GM12878 (cell line): ENCODE measurements at regions not wholly inside any gene's neighbourhood (a gene's known extent, or its start where the extent isn't known, plus 50 kb on each side); places are given as distances from the start of the nearest gene placed in this dataset.

ENCODE experiments used
- ATAC-seq: fragments of 200-7000 bp; cut with Tn5 transposase; 3 replicates; pipeline ENCODE4 v1.9.1; 2020; ENCODE audit warnings: mild to moderate bottlenecking, moderate library complexity
- BruUV-seq: library from RNA; stranded (reverse); fragments of 400-500 nt; replicated peaks from 2 replicates; lab custom pipeline; 2021; lab: Mats Ljungman, UMichigan
- CTCF ChIA-PET: fragments of 300-600 bp; sonication (Branson Sonifier 250); formaldehyde crosslinking; extraction: SDS; loops from one replicate; lab custom pipeline; 2021; ENCODE audit warnings: inconsistent platforms; lab: Yijun Ruan, JAX
- POLR2A ChIA-PET: fragments of 350-600 bp; formaldehyde crosslinking; extraction: SDS; loops from one replicate; lab custom pipeline; 2021; ENCODE audit warnings: inconsistent platforms; lab: Charles Lee
- RAD21 ChIA-PET: fragments of 300-600 bp; sonication (Branson Sonifier 250); formaldehyde crosslinking; loops from one replicate; lab custom pipeline; 2023; ENCODE audit warnings: antibody characterized with exemption; ENCODE audit not compliant: unreplicated experiment; lab: Charles Lee
- SMC1A ChIA-PET: fragments of 300-600 bp; sonication (Branson Sonifier 250); formaldehyde crosslinking; loops from one replicate; lab custom pipeline; 2023; ENCODE audit not compliant: unreplicated experiment, uncharacterized antibody; lab: Charles Lee
- DNase-seq: peaks from one replicate; pipeline ENCODE4 v3.0.0-alpha.2; 2011; ENCODE audit warnings: low read depth, low spot score
- FAIRE-seq: peaks from 3 replicates; lab custom pipeline; 2011; peaks lifted over from hg19 to GRCh38; lab: Jason Lieb, UNC
- H2AFZ ChIP-seq: 2 replicates; pipeline ENCODE4 v1.6.0; 2011; ENCODE audit warnings: low read depth, low read length, control low read depth; ENCODE audit not compliant: control insufficient read depth
- H3K27ac ChIP-seq: 2 replicates; pipeline ENCODE4 v1.5.1; 2011; ENCODE audit warnings: control low read depth; ENCODE audit not compliant: control insufficient read depth, insufficient read depth
- H3K27me3 ChIP-seq, 2 experiments: replicated peaks in 1 of 2; 2 replicates each; pipeline versions ENCODE4 v1.6.0 to v1.6.1; 2011; ENCODE audit warnings: low read length in 1 of 2; ENCODE audit not compliant: control insufficient read depth in 2 of 2, insufficient read depth in 2 of 2
- H3K36me3 ChIP-seq, 2 experiments: 2 replicates each; pipeline ENCODE4 v1.5.1; 2011; ENCODE audit warnings: low read length in 1 of 2; ENCODE audit not compliant: control insufficient read depth in 2 of 2, insufficient read depth in 2 of 2
- H3K4me1 ChIP-seq: 2 replicates; pipeline ENCODE4 v1.6.1; 2011; ENCODE audit warnings: mild to moderate bottlenecking, low read length, moderate library complexity, mixed read lengths; ENCODE audit not compliant: control insufficient read depth, insufficient read depth
- H3K4me2 ChIP-seq: 2 replicates; pipeline ENCODE4 v1.6.0; 2011; ENCODE audit warnings: control low read depth; ENCODE audit not compliant: control insufficient read depth, insufficient read depth
- H3K4me3 ChIP-seq: fragments of 200-600 bp; sonication (generic); 2 replicates; pipeline ENCODE4 v1.5.1; 2016
- H3K79me2 ChIP-seq: 2 replicates; pipeline ENCODE4 v1.6.0; 2011; ENCODE audit warnings: low read length; ENCODE audit not compliant: control insufficient read depth, insufficient read depth
- H3K9ac ChIP-seq: 2 replicates; pipeline ENCODE4 v1.8.0; 2011; ENCODE audit warnings: low read length, control low read depth, mixed read lengths; ENCODE audit not compliant: control insufficient read depth, insufficient read depth
- H3K9me3 ChIP-seq: replicated peaks from 3 replicates; pipeline ENCODE4 v1.5.1; 2011; ENCODE audit warnings: mild to moderate bottlenecking, low read length; ENCODE audit not compliant: control insufficient read depth, insufficient read depth
- H4K20me1 ChIP-seq: 2 replicates; pipeline ENCODE4 v1.6.0; 2011; ENCODE audit not compliant: control insufficient read depth, insufficient read depth
- CHD4 ChIP-seq: fragments of 200-600 bp; sonication (generic); IDR thresholded peaks from 2 replicates; pipeline ENCODE4 v1.6.1; 2016; ENCODE audit warnings: mild to moderate bottlenecking
- FOS ChIP-seq: IDR thresholded peaks from 3 replicates; pipeline ENCODE4 v1.6.1; 2011; ENCODE audit warnings: borderline replicate concordance; ENCODE audit not compliant: insufficient read length; ENCODE audit errors: extremely low read depth
- GABPA ChIP-seq: IDR thresholded peaks from 2 replicates; pipeline ENCODE4 v1.6.1; 2014; ENCODE audit warnings: antibody characterized with exemption, low read depth, mild to moderate bottlenecking, inconsistent platforms
- GATAD2B ChIP-seq: fragments of 450-650 bp; conservative IDR thresholded peaks from 2 replicates; pipeline ENCODE4 v1.6.1; 2017; ENCODE audit warnings: low read depth, mild to moderate bottlenecking, moderate library complexity
- MEF2A ChIP-seq: IDR thresholded peaks from 2 replicates; pipeline ENCODE4 v1.6.1; 2011; ENCODE audit warnings: low read depth, mild to moderate bottlenecking, low read length, moderate library complexity; ENCODE audit not compliant: insufficient read depth
- PML ChIP-seq: IDR thresholded peaks from 2 replicates; pipeline ENCODE4 v1.6.1; 2012; ENCODE audit warnings: low read length, inconsistent platforms
- WGBS: methylation state at CpG from one replicate; pipeline ENCODE4 v1.1.6; 2016; ENCODE audit warnings: low lambda C conversion rate; ENCODE audit not compliant: insufficient replicate concordance, insufficient coverage; ENCODE audit errors: missing lambda C conversion rate; 5-methylcytosine and 5-hydroxymethylcytosine counted together
- in situ Hi-C: fragments of 300-500 bp; cut with MboI; formaldehyde crosslinking; loops from 9 replicates; pipeline ENCODE4 v1.14.3; 2018; ENCODE audit warnings: mixed read lengths
- intact Hi-C: fragments of 100-400 bp; cut with micrococcal nuclease; formaldehyde crosslinking; loops from one replicate; pipeline ENCODE4 v1.14.2; 2022; ENCODE audit not compliant: unreplicated experiment
- TF ChIP-seq, protein P1 (sequence below): fragments of 150-350 bp; IDR thresholded peaks from 2 replicates; pipeline ENCODE4 v1.6.1; 2016; ENCODE audit warnings: low read depth, low read length
- TF ChIP-seq, protein P2 (sequence below): fragments of 450-650 bp; IDR thresholded peaks from 2 replicates; pipeline ENCODE4 v1.6.1; 2017; ENCODE audit warnings: borderline replicate concordance
- TF ChIP-seq, protein P3 (sequence below): fragments of 450-650 bp; IDR thresholded peaks from 2 replicates; pipeline ENCODE4 v1.6.1; 2017; ENCODE audit warnings: mild to moderate bottlenecking, moderate library complexity

DNA sequence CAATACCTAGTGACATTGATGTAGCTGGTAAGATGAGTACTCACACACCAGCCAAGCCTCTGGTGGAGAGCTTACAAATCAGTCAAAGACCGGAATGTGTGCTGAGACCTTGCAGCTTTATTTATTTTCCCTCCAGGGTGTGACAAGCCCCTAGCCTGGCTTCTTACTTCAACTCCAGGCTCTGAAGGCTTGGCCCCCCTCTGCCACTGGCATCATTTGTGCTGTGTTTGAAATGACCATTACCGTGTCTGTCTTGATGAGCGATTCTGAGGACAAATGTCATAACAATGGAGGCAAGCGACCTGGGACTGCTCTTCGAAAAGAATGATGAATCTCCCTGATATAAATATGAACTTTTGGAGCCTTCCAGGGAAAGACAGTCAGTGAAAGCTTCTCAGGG is 749.9 kb upstream of the HS6ST1 start:
- Histone ChIP-seq H3K79me2 (no peaks in the 10 kb centered on the region), H3K27ac (no peak overlapping the region), H3K4me3 (no peak overlapping the region), H3K4me1 (no peaks in the 10 kb centered on the region), H4K20me1 (no peaks in the 10 kb centered on the region), H3K27me3 (no peaks in the 10 kb centered on the region), H3K36me3 (no peaks in the 10 kb centered on the region), H3K9me3 (no peaks in the 10 kb centered on the region), H2AFZ (no peak overlapping the region), H3K4me2 (no peak overlapping the region), H3K9ac (no peak overlapping the region)
- ATAC-seq (no peak), DNase-seq (no peak), FAIRE-seq (no peak)
- in situ Hi-C loops, result no loop called here
- ChIA-PET POLR2A (no interaction called here), SMC1A (no interaction called here), CTCF (interaction anchor here (0.6 kb wide), 1 partner anchor 716 kb away, joined by 3 read pairs; no protein-coding TSS in a partner anchor), RAD21 (no interaction called here)
- BruUV-seq, result no TSS peak
- TF ChIP-seq, protein P1, sequence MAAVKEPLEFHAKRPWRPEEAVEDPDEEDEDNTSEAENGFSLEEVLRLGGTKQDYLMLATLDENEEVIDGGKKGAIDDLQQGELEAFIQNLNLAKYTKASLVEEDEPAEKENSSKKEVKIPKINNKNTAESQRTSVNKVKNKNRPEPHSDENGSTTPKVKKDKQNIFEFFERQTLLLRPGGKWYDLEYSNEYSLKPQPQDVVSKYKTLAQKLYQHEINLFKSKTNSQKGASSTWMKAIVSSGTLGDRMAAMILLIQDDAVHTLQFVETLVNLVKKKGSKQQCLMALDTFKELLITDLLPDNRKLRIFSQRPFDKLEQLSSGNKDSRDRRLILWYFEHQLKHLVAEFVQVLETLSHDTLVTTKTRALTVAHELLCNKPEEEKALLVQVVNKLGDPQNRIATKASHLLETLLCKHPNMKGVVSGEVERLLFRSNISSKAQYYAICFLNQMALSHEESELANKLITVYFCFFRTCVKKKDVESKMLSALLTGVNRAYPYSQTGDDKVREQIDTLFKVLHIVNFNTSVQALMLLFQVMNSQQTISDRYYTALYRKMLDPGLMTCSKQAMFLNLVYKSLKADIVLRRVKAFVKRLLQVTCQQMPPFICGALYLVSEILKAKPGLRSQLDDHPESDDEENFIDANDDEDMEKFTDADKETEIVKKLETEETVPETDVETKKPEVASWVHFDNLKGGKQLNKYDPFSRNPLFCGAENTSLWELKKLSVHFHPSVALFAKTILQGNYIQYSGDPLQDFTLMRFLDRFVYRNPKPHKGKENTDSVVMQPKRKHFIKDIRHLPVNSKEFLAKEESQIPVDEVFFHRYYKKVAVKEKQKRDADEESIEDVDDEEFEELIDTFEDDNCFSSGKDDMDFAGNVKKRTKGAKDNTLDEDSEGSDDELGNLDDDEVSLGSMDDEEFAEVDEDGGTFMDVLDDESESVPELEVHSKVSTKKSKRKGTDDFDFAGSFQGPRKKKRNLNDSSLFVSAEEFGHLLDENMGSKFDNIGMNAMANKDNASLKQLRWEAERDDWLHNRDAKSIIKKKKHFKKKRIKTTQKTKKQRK, result no peak
- TF ChIP-seq CHD4 (no peak), PML (no peak), GABPA (no peak), MEF2A (no peak), GATAD2B (no peak), FOS (no peak)
- TF ChIP-seq, protein P2, sequence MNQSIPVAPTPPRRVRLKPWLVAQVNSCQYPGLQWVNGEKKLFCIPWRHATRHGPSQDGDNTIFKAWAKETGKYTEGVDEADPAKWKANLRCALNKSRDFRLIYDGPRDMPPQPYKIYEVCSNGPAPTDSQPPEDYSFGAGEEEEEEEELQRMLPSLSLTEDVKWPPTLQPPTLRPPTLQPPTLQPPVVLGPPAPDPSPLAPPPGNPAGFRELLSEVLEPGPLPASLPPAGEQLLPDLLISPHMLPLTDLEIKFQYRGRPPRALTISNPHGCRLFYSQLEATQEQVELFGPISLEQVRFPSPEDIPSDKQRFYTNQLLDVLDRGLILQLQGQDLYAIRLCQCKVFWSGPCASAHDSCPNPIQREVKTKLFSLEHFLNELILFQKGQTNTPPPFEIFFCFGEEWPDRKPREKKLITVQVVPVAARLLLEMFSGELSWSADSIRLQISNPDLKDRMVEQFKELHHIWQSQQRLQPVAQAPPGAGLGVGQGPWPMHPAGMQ, result no peak
- TF ChIP-seq, protein P3, sequence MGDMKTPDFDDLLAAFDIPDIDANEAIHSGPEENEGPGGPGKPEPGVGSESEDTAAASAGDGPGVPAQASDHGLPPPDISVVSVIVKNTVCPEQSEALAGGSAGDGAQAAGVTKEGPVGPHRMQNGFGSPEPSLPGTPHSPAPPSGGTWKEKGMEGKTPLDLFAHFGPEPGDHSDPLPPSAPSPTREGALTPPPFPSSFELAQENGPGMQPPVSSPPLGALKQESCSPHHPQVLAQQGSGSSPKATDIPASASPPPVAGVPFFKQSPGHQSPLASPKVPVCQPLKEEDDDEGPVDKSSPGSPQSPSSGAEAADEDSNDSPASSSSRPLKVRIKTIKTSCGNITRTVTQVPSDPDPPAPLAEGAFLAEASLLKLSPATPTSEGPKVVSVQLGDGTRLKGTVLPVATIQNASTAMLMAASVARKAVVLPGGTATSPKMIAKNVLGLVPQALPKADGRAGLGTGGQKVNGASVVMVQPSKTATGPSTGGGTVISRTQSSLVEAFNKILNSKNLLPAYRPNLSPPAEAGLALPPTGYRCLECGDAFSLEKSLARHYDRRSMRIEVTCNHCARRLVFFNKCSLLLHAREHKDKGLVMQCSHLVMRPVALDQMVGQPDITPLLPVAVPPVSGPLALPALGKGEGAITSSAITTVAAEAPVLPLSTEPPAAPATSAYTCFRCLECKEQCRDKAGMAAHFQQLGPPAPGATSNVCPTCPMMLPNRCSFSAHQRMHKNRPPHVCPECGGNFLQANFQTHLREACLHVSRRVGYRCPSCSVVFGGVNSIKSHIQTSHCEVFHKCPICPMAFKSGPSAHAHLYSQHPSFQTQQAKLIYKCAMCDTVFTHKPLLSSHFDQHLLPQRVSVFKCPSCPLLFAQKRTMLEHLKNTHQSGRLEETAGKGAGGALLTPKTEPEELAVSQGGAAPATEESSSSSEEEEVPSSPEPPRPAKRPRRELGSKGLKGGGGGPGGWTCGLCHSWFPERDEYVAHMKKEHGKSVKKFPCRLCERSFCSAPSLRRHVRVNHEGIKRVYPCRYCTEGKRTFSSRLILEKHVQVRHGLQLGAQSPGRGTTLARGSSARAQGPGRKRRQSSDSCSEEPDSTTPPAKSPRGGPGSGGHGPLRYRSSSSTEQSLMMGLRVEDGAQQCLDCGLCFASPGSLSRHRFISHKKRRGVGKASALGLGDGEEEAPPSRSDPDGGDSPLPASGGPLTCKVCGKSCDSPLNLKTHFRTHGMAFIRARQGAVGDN, result no peak
- WGBS, result 78% methylated on average over 5 of the region's 5 CpGs
- intact Hi-C loops, result no loop called here
